ENCODE measurements at regions not wholly inside any gene's neighbourhood (a gene's known extent, or its start where the extent isn't known, plus 50 kb on each side); places are given as distances from the start of the nearest gene placed in this dataset.

DNA sequence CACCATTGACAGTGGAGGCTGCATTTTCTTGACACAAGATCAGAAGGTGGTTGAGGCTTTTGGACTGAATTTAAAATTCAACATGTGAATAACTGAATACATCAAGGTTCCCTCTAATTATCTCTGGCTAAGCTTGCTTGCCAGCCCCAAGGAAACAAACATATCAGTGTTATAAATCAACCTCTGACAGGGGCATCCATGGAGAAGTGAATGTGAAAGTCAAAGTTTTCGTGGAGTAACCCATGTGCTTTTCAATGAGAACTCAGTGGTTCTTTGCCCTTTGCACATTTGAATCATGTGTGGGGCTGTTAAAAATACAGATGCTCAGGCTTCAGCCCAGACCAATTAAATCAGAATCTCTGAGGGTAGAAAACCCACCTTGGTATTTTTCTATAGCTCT, 128.9 kb downstream of the LRRC70 start:
- no peak for DNase-seq

DNA sequence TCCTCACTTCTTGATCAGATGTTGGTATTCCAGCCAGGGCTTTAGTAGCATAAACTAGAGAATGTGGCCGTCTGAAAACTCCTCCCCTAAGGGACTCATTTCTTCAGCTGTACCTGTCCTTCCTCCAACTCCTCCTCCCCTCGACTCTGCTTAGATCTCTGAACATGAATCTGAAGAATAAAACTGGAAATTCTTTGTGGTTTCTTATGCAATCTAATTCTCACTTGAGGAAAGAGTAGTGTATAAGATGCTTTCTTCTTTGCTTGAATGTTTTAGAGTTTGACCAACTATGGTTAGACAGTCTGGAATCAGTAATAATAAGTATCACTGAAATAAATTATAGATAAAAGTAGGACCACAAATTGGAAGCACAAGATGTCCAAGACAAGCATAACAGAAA, 128.5 kb downstream of the LRRC70 start:
- DNase-seq: no peak

DNA sequence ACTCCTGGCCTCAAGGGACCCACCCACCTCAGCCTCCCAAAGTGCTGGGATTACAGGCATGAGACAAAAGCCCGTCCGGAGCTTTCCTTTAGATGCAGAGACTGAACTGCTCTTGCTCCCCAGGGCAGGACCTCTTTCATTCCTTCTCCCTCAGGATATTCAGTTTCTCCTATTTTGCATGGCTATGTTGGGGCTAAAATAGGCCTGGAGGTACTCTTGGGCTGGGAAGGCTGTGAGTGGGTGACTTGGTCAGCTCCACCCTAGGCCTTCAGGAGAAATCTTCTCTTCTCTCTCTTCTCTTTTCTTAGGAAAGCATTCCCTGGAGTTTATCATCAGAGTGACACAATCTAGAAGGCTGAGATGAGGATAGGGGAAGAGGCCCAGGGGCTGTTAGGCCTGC, 126.4 kb downstream of the LRRC70 start:
- DNase-seq: no peak

DNA sequence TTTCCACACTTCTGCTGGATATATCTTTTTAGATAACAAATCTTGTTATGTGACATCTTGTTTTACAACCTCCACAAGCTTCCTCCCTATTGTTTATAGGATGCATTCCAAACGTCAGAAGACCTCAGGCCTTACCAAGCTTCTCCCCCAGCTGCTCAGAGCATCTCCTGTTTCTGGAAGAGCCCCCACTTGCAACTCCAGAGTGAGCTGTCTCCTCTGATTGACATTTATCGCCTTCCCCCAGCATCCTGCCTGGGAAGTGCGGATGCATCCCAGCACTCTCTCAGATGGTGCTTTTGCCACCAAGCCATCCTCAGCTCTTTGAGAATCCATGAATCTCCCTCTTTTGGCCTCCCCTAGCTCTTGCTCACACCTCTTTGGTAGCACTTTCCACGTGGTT, 123.5 kb downstream of the LRRC70 start:
- no peak for DNase-seq

DNA sequence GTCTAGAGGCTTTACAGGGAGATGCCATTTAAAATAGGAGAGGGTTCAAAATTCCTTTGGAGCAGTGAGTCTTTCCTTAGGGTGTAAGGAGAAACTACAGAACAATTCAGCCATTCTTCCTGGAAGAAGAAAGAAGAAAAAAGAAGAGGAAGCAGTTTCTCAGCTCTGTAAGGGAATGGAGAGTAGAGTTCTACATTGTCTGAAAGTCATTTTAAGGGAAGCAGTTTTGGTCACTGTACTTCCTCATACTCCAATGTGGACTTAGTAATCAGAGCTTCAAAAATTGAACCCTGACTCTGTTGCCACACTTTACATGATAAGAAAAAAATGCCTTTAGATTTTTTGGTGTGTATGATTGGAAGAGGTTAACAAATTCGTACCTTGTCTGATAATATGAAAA, 122.4 kb downstream of the LRRC70 start:
- no peak for DNase-seq

DNA sequence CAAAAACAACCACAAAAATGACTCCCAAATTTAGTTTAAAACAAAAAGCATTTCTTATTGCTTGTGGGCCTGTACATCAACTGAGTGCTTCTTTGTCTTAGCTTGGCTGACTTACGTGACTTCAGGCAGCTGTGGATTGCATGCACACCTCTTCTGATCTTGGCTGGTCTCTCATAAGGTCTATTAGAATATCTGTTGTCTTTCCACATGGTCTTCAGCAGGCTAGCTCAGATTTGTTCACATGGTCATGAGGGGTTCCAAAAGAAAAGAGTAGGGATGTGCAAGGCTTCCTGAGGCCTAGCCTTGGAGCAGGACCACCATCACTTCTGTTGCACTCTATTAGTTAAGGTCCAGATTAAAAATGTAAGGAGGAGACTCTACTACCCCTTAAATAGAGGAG, 120.1 kb downstream of the LRRC70 start:
- DNase-seq: no peak

DNA sequence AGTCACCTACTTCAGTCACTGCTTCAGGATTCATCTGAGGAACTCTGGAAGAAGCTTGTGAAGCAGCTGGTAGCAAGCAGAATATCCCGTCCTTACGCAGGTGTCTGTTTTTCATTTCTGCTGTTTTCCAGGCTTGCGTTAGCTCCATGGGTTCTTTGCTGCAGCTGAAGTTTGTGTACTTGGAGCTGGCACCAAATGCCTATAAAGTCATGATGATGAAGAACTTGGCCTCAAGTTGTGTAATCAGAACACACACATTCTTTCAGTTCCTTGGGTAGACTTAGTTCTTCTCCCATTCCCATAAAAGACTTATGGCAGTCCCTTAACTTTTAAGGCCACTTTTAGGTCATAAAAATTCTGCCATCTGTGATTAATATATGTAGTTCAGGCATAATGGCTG, 116.7 kb downstream of the LRRC70 start:
- no peak for DNase-seq

DNA sequence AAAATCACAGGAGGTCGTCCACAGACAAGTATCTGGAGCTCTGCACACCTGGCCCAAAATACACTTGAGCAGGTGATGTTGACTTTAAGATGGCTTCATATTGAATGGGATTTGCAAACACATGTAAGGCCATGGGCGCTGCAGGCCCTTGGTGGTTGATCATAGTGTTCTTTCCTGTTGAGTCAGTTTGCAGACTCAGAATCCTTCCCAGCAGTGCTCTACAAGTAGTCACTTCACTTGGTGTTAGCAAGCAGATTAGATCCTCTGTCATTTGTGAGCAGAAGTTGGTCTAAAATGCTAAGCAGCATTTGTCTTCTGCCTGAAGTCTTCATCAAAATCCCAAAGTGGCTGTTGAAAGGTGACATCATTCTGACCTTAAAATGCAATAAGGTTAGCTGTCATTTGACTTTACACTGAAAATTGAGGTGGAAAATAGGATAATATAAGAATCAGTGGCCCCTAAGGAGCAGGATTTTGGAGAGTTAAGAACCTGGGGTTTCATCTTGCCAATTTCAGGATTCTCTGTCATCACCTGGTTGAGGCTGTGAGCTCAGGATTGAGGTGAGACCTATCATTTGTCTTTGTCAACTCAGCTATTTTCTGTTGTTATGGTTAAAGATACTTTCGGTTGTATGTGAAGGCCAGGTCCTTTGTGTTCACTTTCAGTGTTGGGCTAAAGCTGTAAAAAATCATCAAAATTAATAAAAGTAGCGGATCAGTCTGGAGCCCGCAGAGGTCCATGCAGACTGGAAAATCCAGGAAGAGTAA, 114.5 kb downstream of the LRRC70 start:
- DNase-seq: no peak

DNA sequence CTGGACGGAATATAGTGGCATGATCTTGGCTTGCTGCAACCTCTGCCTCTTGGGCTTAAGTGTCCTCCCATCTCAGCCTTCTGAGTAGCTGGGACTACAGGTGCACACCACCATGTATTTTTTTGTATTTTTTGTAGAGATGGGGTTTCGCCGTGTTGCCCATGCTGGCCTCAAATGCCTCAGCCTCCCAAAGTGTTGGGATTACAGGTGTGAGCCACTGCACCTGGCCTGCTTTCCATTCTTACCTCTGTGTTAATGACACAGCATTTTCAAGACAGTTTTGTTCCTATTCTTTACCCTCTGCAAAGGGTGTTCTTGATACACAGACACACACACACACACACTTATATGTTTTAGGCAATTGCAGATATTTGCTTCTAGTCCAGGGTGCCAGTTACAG, 113.3 kb downstream of the LRRC70 start:
- DNase-seq: no peak

DNA sequence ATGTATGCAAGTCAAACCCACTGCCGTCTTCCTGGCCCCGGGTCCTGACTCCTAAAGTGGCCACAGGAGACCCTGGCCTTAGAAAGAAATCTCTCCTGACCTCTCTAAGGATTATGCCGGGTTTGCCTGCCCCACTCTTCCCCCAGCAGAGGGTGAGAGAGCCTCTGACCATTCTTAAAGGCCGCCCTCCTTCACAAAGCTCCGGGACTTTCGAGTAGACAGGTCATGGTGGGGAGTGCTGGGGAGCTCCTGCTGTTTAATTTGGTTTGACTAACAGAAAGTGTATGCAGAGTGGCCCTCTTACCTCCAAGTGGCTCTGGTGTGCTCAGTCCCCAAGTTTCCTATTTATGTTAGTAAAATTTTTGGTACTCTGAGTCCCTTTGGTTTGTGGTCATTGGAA, 111.8 kb downstream of the LRRC70 start:
- no peak for DNase-seq

DNA sequence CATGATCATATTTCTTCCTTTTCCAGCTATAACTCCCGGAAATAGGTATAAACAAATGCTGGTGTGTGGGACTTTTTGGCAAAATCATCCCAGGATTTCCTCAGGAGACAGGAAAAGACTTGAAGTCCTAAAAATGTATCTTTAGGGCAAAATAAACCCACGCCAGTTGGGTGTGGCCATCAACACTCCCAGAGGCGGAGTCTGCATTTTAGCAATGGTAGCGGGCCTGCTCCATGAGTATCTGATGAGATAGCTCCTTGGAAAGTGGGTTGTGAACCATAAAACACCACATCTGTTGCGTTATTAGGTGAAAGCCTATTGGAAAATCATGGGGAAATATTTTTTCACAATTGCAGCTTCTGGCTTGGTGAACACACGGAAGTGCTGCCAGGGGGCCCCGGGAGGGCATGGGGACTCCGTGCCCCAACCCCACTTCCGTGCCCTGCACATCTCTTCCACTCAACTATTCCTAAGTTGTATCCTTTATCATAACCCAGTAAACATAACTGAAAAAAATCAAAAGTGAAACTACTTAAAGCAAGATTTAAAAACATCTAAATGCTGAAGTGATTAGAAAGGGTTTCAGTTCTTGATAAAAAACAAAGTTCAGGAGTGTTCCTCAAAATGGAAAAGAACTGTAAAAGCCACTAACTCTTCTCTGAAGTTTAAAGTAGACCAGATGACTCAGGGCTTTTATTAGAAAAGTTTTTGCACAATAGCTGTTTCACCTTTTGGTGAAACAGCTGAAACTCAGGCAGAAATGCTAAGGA, 111.2 kb downstream of the LRRC70 start:
- no peak for DNase-seq

DNA sequence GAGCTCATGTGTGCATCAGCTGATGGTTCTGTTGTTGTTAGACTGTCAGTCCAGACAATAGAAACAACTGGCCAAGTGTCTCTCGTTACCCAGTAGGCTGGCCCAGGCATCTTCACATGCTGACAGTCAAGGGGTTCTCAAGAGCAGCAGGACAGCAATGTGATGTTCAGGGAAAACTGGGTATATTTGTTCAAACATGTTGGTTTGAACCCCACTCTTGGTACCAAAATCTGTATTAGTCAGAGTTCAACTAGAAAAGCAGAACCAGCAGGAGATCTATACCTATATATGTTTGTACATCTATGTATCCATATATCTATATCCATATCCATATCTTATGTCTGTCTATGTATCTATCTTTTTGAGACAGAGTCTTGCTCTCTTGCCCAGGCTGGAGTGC, 108.1 kb downstream of the LRRC70 start:
- DNase-seq: no peak

DNA sequence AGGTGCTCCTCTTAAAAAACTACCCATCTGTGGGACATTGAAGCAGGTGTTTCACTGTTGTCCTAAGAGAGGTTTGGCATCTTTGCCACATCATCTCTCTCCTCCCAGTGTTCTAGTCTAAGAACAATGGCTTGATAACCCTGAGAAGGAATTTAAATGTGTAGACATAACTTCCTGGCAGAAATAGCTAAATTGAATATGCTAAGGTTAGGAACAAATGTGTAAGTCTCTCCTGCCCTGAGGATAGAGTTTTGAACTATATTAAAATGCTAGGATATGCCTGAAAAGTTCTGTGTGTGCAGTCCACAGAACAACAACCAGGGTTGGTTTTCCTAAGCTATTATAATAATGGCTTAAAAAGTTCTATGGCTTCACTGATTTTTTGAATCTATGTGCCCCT, 106.6 kb downstream of the LRRC70 start:
- DNase-seq: no peak

DNA sequence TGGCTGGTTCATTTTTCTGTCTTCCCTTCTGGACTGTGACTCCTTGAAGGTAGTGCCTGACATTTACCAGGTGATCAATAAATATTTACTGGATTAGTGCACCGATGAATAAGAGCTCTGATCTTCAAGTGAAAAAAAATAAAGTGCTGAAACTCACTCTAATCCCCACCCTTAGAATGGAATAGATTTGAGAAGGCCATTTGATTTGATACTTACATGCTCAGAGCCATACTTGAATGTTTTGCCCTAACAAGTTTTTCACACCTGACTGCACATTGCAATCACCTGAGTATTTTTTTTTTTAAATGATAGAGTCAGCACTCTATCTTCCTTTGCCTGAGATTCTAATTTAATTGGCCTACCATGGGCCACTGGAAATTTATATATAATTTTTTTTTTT, 105.7 kb downstream of the LRRC70 start:
- no peak for DNase-seq

DNA sequence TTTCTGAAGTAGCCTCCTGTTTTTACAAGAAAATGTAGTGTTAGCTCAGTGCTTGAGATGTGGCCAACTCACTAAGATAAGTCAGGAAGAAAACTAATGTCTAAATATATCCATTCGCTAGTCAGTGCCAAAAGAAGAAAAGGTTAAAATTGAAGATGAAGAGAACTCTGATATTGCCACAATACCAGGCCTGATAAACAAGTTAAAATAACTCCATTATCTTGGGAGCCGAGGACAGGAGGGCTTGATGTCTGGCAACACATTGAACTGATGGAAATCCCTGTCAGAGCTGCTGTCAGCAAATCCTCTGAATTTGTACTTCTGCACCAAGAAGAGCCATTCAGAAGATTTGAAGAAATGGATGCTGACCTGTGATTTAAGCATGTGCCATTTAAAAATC, 103.4 kb downstream of the LRRC70 start:
- no peak for DNase-seq

DNA sequence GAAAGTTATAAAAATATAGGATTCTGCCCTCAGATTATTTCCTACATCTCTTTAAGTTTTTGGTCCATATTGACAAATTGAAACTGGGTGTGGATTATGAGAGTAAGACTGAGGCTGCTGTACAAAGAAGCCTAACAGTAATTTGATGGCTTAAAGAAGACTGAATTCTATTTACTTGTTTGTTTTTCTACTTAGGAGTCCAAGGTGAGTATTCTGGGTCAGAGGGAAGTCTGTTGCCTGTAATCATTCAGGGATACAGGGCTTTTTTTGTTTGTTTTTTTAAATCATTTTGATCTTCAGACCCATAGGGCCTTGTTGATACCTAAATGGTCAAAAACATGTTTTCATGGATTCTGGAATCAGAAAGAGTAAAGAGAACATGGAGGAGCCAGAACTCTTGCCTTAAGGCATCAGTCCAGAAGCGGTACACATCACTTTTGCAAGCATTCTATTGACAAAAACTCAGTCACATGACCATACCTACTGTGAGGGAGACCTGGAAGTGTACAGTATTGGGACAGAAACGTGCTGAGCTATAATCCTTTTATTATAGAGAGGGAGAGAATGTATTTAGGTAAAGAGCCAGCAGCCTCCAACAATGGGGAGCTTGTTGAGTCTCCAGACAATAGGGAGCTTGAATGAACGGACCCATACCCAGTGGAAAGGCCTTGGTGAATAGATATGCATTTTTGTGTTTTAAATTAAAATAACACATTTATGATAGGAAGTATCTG, 102.7 kb downstream of the LRRC70 start:
- no peak for DNase-seq

DNA sequence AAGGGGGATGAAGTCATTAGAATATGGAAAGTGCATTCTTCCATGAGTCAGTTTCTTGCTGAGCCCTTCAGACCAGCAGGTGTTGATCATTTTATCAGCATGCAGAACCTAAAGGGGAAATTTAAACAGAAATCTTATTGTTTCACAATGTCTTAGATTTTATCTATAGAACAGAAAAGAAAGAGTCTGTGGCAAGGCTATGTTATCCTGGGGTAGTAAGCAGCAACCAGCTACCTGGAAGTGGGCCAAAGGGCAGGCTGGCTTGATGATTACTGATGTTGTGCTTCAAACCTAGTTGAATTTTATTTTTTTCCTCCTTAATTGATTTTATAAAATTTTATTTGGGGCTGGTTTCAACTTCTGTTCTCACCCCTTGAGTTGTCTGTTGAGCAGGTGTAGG, 101.5 kb downstream of the LRRC70 start:
- no peak for DNase-seq

Measured in right kidney (tissue), 1 donor.